Hepatocyte (in vitro differentiated cells): ENCODE measurements at regions not wholly inside any gene's neighbourhood (a gene's known extent, or its start where the extent isn't known, plus 50 kb on each side); places are given as distances from the start of the nearest gene placed in this dataset.

Experiments used
- EZH2 ChIP-seq: fragments of 200-600 bp; sonication (generic); IDR thresholded peaks from 2 replicates; pipeline ENCODE4 v1.6.1; 2016; ENCODE audit warnings: antibody characterized with exemption, mild to moderate bottlenecking, borderline replicate concordance
- TF ChIP-seq, protein P1 (sequence below): fragments of 200-600 bp; sonication (generic); IDR thresholded peaks from 2 replicates; pipeline ENCODE4 v1.5.1; 2016; ENCODE audit warnings: antibody characterized with exemption, mild to moderate bottlenecking; ENCODE audit not compliant: poor library complexity

DNA sequence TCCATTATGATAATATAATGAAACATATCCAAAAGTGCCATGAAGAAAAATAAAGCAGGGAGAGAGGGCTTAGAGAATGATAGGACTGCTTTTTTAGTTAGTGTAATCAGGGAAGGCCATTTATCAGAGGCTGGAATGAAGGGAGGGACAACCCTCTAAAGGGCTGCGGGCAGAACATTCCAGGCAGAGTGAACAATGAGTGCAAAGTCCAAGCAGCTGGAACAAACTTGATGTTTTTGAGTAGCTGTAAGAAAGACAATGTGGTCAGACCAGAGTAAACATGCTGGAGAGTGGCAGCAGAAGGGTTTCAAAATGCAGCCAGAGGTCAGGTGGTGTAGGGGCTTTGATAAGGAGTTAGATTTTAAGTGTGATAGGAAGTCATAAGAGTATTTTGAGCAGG, 65.6 kb upstream of the CCDC6 start:
- TF ChIP-seq, protein P1, sequence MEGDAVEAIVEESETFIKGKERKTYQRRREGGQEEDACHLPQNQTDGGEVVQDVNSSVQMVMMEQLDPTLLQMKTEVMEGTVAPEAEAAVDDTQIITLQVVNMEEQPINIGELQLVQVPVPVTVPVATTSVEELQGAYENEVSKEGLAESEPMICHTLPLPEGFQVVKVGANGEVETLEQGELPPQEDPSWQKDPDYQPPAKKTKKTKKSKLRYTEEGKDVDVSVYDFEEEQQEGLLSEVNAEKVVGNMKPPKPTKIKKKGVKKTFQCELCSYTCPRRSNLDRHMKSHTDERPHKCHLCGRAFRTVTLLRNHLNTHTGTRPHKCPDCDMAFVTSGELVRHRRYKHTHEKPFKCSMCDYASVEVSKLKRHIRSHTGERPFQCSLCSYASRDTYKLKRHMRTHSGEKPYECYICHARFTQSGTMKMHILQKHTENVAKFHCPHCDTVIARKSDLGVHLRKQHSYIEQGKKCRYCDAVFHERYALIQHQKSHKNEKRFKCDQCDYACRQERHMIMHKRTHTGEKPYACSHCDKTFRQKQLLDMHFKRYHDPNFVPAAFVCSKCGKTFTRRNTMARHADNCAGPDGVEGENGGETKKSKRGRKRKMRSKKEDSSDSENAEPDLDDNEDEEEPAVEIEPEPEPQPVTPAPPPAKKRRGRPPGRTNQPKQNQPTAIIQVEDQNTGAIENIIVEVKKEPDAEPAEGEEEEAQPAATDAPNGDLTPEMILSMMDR = no peak
- no peak for TF ChIP-seq EZH2
